ENCODE measurements at regions not wholly inside any gene's neighbourhood (a gene's known extent, or its start where the extent isn't known, plus 50 kb on each side); places are given as distances from the start of the nearest gene placed in this dataset.

DNA sequence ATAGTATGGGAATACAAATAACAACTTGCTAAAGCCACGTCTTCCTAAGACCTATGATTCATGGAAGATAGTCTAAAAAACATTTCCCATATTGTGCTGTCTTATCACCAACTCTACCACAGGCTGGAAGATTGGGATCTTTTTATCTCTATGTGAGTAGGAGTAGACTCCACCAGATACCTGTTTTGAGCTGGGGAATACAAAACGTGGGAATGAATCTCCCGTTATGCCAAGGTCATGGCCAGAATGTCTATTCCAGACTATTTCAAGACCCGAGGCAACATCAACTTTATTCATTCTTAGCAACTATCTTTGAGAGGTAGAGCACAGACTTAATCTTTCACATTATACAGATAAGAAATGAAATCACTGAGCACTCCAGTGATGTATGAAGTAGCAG lies 2350.9 kb upstream of the WWC1 start:
- Histone ChIP-seq H3K27me3 (ENCODE audit: control insufficient read depth, insufficient read depth, low read length) (no peaks in the 10 kb centered on the region), H3K4me3 (ENCODE audit: low read length) (no peak overlapping the region), H3K27ac (ENCODE audit: low read length) (no peak overlapping the region), H3K4me1 (ENCODE audit: control insufficient read depth, insufficient read depth, low read length) (no peaks in the 10 kb centered on the region), H3K9me3 (ENCODE audit: control insufficient read depth, insufficient read depth, low read length) (no peaks in the 10 kb centered on the region), H3K36me3 (ENCODE audit: control insufficient read depth, insufficient read depth, low read length) (no peaks in the 10 kb centered on the region)
- intact Hi-C loops (cut with micrococcal nuclease): no loop called here
- ATAC-seq (no peak), DNase-seq (no peak)
- WGBS (ENCODE audit: insufficient coverage): 81% methylated on average over 3 of the region's 4 CpGs
- no peaks in the 10 kb centered on the region for H3K4me1 Mint-ChIP-seq
- TF ChIP-seq, protein P1, sequence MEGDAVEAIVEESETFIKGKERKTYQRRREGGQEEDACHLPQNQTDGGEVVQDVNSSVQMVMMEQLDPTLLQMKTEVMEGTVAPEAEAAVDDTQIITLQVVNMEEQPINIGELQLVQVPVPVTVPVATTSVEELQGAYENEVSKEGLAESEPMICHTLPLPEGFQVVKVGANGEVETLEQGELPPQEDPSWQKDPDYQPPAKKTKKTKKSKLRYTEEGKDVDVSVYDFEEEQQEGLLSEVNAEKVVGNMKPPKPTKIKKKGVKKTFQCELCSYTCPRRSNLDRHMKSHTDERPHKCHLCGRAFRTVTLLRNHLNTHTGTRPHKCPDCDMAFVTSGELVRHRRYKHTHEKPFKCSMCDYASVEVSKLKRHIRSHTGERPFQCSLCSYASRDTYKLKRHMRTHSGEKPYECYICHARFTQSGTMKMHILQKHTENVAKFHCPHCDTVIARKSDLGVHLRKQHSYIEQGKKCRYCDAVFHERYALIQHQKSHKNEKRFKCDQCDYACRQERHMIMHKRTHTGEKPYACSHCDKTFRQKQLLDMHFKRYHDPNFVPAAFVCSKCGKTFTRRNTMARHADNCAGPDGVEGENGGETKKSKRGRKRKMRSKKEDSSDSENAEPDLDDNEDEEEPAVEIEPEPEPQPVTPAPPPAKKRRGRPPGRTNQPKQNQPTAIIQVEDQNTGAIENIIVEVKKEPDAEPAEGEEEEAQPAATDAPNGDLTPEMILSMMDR (IDR thresholded peaks at IDR 0.05): no peak
- H3K4me3 Mint-ChIP-seq: no peak overlapping the region
- no peaks in the 10 kb centered on the region for H3K27me3 Mint-ChIP-seq (ENCODE audit: low read depth in 2 of 2)
- H3K27ac Mint-ChIP-seq: no peak overlapping the region
- peaks cover 10 to 20% of the 10 kb centered on the region in 2 donors for H3K9me3 Mint-ChIP-seq
- no peaks in the 10 kb centered on the region for H3K36me3 Mint-ChIP-seq

DNA sequence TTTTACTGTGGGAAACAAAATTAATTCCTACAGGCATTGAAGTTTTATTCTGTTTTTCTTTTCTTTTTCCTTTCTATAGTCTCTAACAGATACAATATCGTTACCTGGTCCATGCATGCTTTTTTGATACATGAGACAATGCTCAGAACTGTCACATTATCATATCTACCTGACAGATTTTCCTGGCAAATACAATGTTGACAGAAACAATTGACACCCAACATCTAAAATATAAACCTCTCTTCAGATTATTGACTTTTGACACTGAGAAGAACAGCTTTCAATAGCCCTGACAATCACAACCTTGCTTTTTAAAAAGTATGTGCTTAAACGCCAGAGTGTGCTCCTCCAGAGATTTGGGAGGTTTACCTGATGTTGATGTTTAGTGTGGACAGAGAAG lies 2334.6 kb upstream of the WWC1 start:
- Mint-ChIP-seq H3K4me1 (no peaks in the 10 kb centered on the region), H3K4me3 (no peak overlapping the region), H3K27ac (no peak overlapping the region), H3K9me3 (peaks cover 8 to 16% of the 10 kb centered on the region in 2 donors), H3K27me3 (ENCODE audit: low read depth in 2 of 2) (no peaks in the 10 kb centered on the region), H3K36me3 (no peaks in the 10 kb centered on the region)
- intact Hi-C loops (cut with micrococcal nuclease): no loop called here
- ATAC-seq: no peak
- H3K27ac ChIP-seq (ENCODE audit: low read length): no peak overlapping the region
- no peaks in the 10 kb centered on the region for H3K27me3 ChIP-seq (ENCODE audit: control insufficient read depth, insufficient read depth, low read length)
- 80% methylated on average over 2 of the region's 2 CpGs for WGBS (ENCODE audit: insufficient coverage)
- TF ChIP-seq, protein P1 (IDR thresholded peaks at IDR 0.05): no peak
- no peaks in the 10 kb centered on the region for H3K9me3 ChIP-seq (ENCODE audit: control insufficient read depth, insufficient read depth, low read length)
- no peaks in the 10 kb centered on the region for H3K4me1 ChIP-seq (ENCODE audit: control insufficient read depth, insufficient read depth, low read length)
- DNase-seq: no peak
- no peaks in the 10 kb centered on the region for H3K36me3 ChIP-seq (ENCODE audit: control insufficient read depth, insufficient read depth, low read length)
- H3K4me3 ChIP-seq (ENCODE audit: low read length): no peak overlapping the region

DNA sequence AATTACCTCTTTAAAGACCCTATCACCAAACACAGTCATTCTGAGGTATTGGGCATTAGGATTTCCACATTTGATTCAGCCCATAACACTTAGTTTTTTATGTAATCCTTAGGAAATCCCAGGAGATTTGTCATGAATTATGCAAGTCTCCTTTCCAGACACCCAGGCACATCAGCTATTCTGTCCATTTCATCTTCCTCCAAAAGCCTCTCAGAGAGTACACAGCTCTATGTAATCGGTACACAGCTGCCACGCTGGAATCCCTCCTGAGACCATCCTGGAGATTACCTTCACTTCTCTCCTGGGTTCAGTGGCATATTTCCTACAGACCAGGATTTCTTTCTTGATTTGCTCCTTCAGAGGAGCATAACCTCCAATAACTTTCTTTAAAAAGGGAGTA lies 2309.8 kb upstream of the WWC1 start:
- no peak for ATAC-seq
- peaks cover 14 to 26% of the 10 kb centered on the region in 2 donors for H3K9me3 Mint-ChIP-seq

More for the DNA sequence above, 2309.8 kb upstream of the WWC1 start:
- H3K27me3 Mint-ChIP-seq (ENCODE audit: low read depth in 2 of 2): no peaks in the 10 kb centered on the region
- no peak overlapping the region for H3K27ac Mint-ChIP-seq
- WGBS (ENCODE audit: insufficient coverage): 88% methylated on average over 2 of the region's 2 CpGs
- H3K36me3 Mint-ChIP-seq: peaks cover 9% of the 10 kb centered on the region
- no peaks in the 10 kb centered on the region for H3K36me3 ChIP-seq (ENCODE audit: control insufficient read depth, insufficient read depth, low read length)
- H3K27ac ChIP-seq (ENCODE audit: low read length): no peak overlapping the region
- no peaks in the 10 kb centered on the region for H3K27me3 ChIP-seq (ENCODE audit: control insufficient read depth, insufficient read depth, low read length)
- intact Hi-C loops (cut with micrococcal nuclease): no loop called here
- no peak overlapping the region for H3K4me3 Mint-ChIP-seq
- H3K4me1 Mint-ChIP-seq: no peaks in the 10 kb centered on the region
- no peak overlapping the region for H3K4me3 ChIP-seq (ENCODE audit: low read length)
- DNase-seq: no peak
- TF ChIP-seq, protein P1 (IDR thresholded peaks at IDR 0.05): no peak
- H3K4me1 ChIP-seq (ENCODE audit: control insufficient read depth, insufficient read depth, low read length): no peaks in the 10 kb centered on the region
- no peaks in the 10 kb centered on the region for H3K9me3 ChIP-seq (ENCODE audit: control insufficient read depth, insufficient read depth, low read length)

Data from natural killer cell (primary cell).